ENCODE measurements at regions not wholly inside any gene's neighbourhood (a gene's known extent, or its start where the extent isn't known, plus 50 kb on each side); places are given as distances from the start of the nearest gene placed in this dataset.

GRCh38 chr15:56537881-56538280 lies 72.9 kb upstream of the MNS1 start:
- no peaks in the 10 kb centered on the region for H3K36me3 ChIP-seq (ENCODE audit: low read depth)
- H3K4me3 ChIP-seq = no peak overlapping the region
- intact Hi-C loops (cut with micrococcal nuclease; ENCODE audit: unreplicated experiment) = no loop called here
- DNase-seq = no peak
- ChIA-PET CTCF (no interaction called here), POLR2A (ENCODE audit: unreplicated experiment) (no interaction called here)
- H3K27me3 ChIP-seq (ENCODE audit: insufficient read depth, low read depth) = no peaks in the 10 kb centered on the region
- H3K79me2 ChIP-seq (ENCODE audit: low read depth) = no peaks in the 10 kb centered on the region
- H2AFZ ChIP-seq = no peak overlapping the region
- no peak for TF ChIP-seq EZH2 (IDR thresholded peaks at IDR 0.05; ENCODE audit: low read depth)
- H3F3A ChIP-seq (ENCODE audit: insufficient read depth, low read depth) = no peaks in the 10 kb centered on the region
- no peak overlapping the region for H3K4me2 ChIP-seq
- no peaks in the 10 kb centered on the region for H3K4me1 ChIP-seq (replicated peaks; ENCODE audit: insufficient read depth)
- H3K27ac ChIP-seq = no peak overlapping the region
- H4K20me1 ChIP-seq (ENCODE audit: insufficient read depth) = no peaks in the 10 kb centered on the region
- H3K9me3 ChIP-seq (ENCODE audit: insufficient read depth, low read depth) = no peaks in the 10 kb centered on the region
- H3K9me2 ChIP-seq (ENCODE audit: insufficient read depth) = no peaks in the 10 kb centered on the region
- no TSS peak for BruUV-seq (replicated peaks)

DNA sequence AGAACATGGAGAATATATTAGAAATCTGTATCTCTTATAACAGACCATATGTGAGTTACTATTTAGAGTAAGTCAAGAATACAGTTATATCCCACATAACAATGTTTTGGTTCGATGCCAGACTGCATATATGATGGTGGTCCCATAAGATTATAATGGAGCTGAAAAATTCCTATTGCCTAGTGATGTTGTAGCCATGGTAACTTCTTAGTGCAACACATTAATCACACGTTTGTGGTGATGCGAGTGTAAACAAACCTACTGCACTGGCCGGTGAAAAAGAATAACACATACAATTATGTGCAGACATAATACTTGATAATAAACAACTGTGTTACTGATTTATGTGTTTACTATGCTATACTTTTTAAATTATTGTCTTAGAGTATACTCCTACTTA lies 69.8 kb upstream of the MNS1 start:
- ChIA-PET POLR2A (ENCODE audit: unreplicated experiment) (no interaction called here), CTCF (interaction anchor here (0.6 kb wide), 2 partner anchors 11 to 371 kb away, joined by 4 to 9 read pairs; no protein-coding TSS in a partner anchor)
- Histone ChIP-seq H3K27me3 (ENCODE audit: insufficient read depth, low read depth) (no peaks in the 10 kb centered on the region), H3K9me3 (ENCODE audit: insufficient read depth, low read depth) (no peaks in the 10 kb centered on the region), H3K79me2 (ENCODE audit: low read depth) (no peaks in the 10 kb centered on the region), H4K20me1 (ENCODE audit: insufficient read depth) (no peaks in the 10 kb centered on the region), H3K9me2 (ENCODE audit: insufficient read depth) (no peaks in the 10 kb centered on the region), H3K36me3 (ENCODE audit: low read depth) (no peaks in the 10 kb centered on the region), H2AFZ (no peak overlapping the region), H3K27ac (no peak overlapping the region), H3K4me3 (no peak overlapping the region), H3F3A (ENCODE audit: insufficient read depth, low read depth) (no peaks in the 10 kb centered on the region), H3K4me1 (replicated peaks; ENCODE audit: insufficient read depth) (no peaks in the 10 kb centered on the region), H3K4me2 (no peak overlapping the region)
- TF ChIP-seq, protein P1, sequence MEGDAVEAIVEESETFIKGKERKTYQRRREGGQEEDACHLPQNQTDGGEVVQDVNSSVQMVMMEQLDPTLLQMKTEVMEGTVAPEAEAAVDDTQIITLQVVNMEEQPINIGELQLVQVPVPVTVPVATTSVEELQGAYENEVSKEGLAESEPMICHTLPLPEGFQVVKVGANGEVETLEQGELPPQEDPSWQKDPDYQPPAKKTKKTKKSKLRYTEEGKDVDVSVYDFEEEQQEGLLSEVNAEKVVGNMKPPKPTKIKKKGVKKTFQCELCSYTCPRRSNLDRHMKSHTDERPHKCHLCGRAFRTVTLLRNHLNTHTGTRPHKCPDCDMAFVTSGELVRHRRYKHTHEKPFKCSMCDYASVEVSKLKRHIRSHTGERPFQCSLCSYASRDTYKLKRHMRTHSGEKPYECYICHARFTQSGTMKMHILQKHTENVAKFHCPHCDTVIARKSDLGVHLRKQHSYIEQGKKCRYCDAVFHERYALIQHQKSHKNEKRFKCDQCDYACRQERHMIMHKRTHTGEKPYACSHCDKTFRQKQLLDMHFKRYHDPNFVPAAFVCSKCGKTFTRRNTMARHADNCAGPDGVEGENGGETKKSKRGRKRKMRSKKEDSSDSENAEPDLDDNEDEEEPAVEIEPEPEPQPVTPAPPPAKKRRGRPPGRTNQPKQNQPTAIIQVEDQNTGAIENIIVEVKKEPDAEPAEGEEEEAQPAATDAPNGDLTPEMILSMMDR (conservative IDR thresholded peaks at IDR 0.05) = no peak
- no peak for TF ChIP-seq EZH2 (IDR thresholded peaks at IDR 0.05; ENCODE audit: low read depth)
- no TSS peak for BruUV-seq (replicated peaks)
- no peak for DNase-seq
- intact Hi-C loops (cut with micrococcal nuclease; ENCODE audit: unreplicated experiment) = no loop called here

- Histone ChIP-seq H3K4me1 (replicated peaks; ENCODE audit: insufficient read depth) (no peaks in the 10 kb centered on the region), H3K36me3 (ENCODE audit: low read depth) (no peaks in the 10 kb centered on the region), H3K9me3 (ENCODE audit: insufficient read depth, low read depth) (no peaks in the 10 kb centered on the region), H3K9me2 (ENCODE audit: insufficient read depth) (no peaks in the 10 kb centered on the region), H3K27ac (no peak overlapping the region), H2AFZ (no peak overlapping the region), H3K4me3 (no peak overlapping the region), H3K4me2 (no peak overlapping the region), H3K79me2 (ENCODE audit: low read depth) (no peaks in the 10 kb centered on the region), H3F3A (ENCODE audit: insufficient read depth, low read depth) (no peaks in the 10 kb centered on the region), H3K27me3 (ENCODE audit: insufficient read depth, low read depth) (no peaks in the 10 kb centered on the region), H4K20me1 (ENCODE audit: insufficient read depth) (no peaks in the 10 kb centered on the region)
- ChIA-PET POLR2A (ENCODE audit: unreplicated experiment) (no interaction called here), CTCF (interaction anchor here (0.6 kb wide), 1 partner anchor 12 kb away, joined by 9 read pairs; no protein-coding TSS in a partner anchor)
- TF ChIP-seq EZH2 (IDR thresholded peaks at IDR 0.05; ENCODE audit: low read depth) = no peak
- TF ChIP-seq, protein P1 (conservative IDR thresholded peaks at IDR 0.05) = no peak
- no peak for DNase-seq
- BruUV-seq (replicated peaks) = no TSS peak
- intact Hi-C loops (cut with micrococcal nuclease; ENCODE audit: unreplicated experiment) = no loop called here
Measured at GRCh38 chr15:56533731-56534403, 68.9 kb upstream of the MNS1 start.
